ENCODE measurements at regions not wholly inside any gene's neighbourhood (a gene's known extent, or its start where the extent isn't known, plus 50 kb on each side); places are given as distances from the start of the nearest gene placed in this dataset.

DNA sequence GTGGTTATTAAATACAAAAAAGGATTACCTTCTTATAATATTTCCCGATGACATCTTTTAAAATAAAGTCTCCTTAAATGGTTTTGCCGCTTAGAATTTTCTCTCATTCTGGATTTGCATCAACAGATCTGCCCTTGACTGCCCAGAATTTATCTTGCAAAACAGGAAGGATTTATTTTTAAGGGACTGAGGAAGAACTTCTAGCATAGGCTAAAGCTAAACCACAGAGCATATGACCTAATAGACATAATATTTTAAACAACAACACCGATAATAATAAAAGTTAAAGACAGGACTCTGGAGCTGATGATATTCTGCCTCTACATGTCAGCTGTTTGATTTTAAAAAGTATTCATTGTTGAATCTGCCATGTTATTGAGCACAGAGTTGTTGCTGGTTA, 145.3 kb upstream of the ADCY2 start (continued):
- TF ChIP-seq GATA3 (IDR thresholded peaks at IDR 0.05; ENCODE audit: borderline replicate concordance) = no peak
- no peak for TF ChIP-seq BHLHE40 (IDR thresholded peaks at IDR 0.05; ENCODE audit: low read depth, low read length)
- TF ChIP-seq HOXA7 (CRISPR knock-in tag; IDR thresholded peaks at IDR 0.05) = no peak
- no peak for TF ChIP-seq ZFP36 (IDR thresholded peaks at IDR 0.05; ENCODE audit: borderline replicate concordance, partially characterized antibody)
- TF ChIP-seq ZNF302 (CRISPR knock-in tag; IDR thresholded peaks at IDR 0.05) = no peak

DNA sequence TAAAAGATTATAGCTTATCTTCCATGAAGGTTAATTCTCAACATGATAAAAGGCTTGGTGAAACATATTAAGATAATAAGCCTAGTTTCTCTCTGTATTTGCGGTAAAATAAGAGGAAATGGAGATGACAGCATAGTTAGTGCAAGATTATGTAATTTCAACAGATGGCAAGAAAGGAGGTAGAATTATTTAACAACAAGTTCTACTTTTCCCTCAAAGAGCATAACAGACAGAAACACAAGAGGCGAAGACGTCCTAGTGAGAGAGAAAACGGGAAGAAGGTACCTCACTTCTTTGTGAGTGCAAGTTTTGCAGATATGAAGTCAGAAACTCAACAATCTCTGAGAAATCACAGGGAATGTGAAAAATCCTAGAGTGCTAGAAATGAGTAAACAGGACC, 144.8 kb upstream of the ADCY2 start:
- Histone ChIP-seq H3K4me2 (no peak overlapping the region), H3K27ac (no peak overlapping the region), H3K4me3 (no peak overlapping the region), H3K4me1 (no peaks in the 10 kb centered on the region), H3K9me3 (no peaks in the 10 kb centered on the region)
- FAIRE-seq (no peak), DNase-seq (ENCODE audit: low read depth in 1 of 2, low spot score in 1 of 2) (no peak), ATAC-seq (no peak)
- no peak for TF ChIP-seq TFCP2L1 (CRISPR knock-in tag; IDR thresholded peaks at IDR 0.05)
- TF ChIP-seq CHD4 (IDR thresholded peaks at IDR 0.05; ENCODE audit: borderline replicate concordance) = no peak
- no peak for TF ChIP-seq ESRRA (IDR thresholded peaks at IDR 0.05; ENCODE audit: borderline replicate concordance, low read length)
- no peak for TF ChIP-seq JUN (IDR thresholded peaks at IDR 0.05)
- no peak for TF ChIP-seq BHLHE40 (IDR thresholded peaks at IDR 0.05; ENCODE audit: low read depth, low read length)
- no peak for TF ChIP-seq RFX5 (IDR thresholded peaks at IDR 0.05)
- no peak for TF ChIP-seq ZNF302 (CRISPR knock-in tag; IDR thresholded peaks at IDR 0.05)
- POLR2A ChIA-PET = no interaction called here
- CTCF ChIA-PET = interaction anchor here (2.0 kb wide), 1 partner anchor 10 kb away, joined by 7 read pairs; no protein-coding TSS in a partner anchor
- 23% methylated on average over 4 of the region's 4 CpGs for WGBS (ENCODE audit: missing lambda C conversion rate)

DNA sequence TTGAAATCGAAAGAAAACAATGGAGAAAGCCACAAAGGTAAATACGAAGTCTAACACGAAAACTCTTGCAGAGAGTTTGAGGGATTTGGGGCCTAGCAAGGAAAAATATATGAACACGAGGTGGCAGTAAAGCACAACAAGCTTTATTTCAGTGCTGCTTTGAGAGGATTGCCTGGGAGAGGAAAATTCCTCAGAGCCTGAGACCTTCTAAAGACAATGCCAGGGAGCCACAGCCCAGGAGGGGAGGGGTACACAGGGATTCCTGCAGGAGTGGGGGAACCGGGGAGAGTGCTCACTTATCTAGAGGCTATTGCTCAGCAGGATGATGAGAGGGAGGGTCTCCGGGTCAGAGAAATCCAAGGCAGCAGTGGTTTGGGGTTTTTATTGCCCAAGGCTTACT, 134.9 kb upstream of the ADCY2 start:
- no peaks in the 10 kb centered on the region for H3K4me1 ChIP-seq
- FAIRE-seq = no peak
- WGBS (ENCODE audit: missing lambda C conversion rate) = 11% methylated on average over 6 of the region's 6 CpGs
- no peak overlapping the region for H3K4me3 ChIP-seq
- H3K27ac ChIP-seq = no peak overlapping the region
- TF ChIP-seq MYC (IDR thresholded peaks at IDR 0.05; ENCODE audit: borderline replicate concordance, low read length) (no peak), FOSL2 (IDR thresholded peaks at IDR 0.05) (no peak), FOSL2 (CRISPR knock-in tag; IDR thresholded peaks at IDR 0.05) (no peak), NPAS2 (CRISPR knock-in tag; IDR thresholded peaks at IDR 0.05; ENCODE audit: borderline replicate concordance) (no peak), RAD21 (conservative IDR thresholded peaks at IDR 0.05 in 1 of 2, IDR thresholded peaks at IDR 0.05 in 1 of 2) (peak; percentile 43 to 71; a peak in 4 of 5 replicates), RCOR1 (IDR thresholded peaks at IDR 0.05; ENCODE audit: low read depth, low read length) (no peak), KDM1A (IDR thresholded peaks at IDR 0.05; ENCODE audit: low read depth) (no peak), FOSB (CRISPR knock-in tag; IDR thresholded peaks at IDR 0.05) (no peak), RFX5 (IDR thresholded peaks at IDR 0.05) (no peak), KDM5A (IDR thresholded peaks at IDR 0.05) (no peak), ZFP36 (IDR thresholded peaks at IDR 0.05; ENCODE audit: borderline replicate concordance, partially characterized antibody) (no peak), FOXS1 (CRISPR knock-in tag; IDR thresholded peaks at IDR 0.05) (no peak), SMC3 (IDR thresholded peaks at IDR 0.05) (peak; percentile 31; the same call in 2 of the 3 replicates), POLR2A (IDR thresholded peaks at IDR 0.05; ENCODE audit: low read length) (no peak), EHF (CRISPR knock-in tag; IDR thresholded peaks at IDR 0.05) (no peak), MAZ (IDR thresholded peaks at IDR 0.05; ENCODE audit: borderline replicate concordance, low read depth, low read length) (no peak)
- TF ChIP-seq, protein P1, sequence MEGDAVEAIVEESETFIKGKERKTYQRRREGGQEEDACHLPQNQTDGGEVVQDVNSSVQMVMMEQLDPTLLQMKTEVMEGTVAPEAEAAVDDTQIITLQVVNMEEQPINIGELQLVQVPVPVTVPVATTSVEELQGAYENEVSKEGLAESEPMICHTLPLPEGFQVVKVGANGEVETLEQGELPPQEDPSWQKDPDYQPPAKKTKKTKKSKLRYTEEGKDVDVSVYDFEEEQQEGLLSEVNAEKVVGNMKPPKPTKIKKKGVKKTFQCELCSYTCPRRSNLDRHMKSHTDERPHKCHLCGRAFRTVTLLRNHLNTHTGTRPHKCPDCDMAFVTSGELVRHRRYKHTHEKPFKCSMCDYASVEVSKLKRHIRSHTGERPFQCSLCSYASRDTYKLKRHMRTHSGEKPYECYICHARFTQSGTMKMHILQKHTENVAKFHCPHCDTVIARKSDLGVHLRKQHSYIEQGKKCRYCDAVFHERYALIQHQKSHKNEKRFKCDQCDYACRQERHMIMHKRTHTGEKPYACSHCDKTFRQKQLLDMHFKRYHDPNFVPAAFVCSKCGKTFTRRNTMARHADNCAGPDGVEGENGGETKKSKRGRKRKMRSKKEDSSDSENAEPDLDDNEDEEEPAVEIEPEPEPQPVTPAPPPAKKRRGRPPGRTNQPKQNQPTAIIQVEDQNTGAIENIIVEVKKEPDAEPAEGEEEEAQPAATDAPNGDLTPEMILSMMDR (IDR thresholded peaks at IDR 0.05) = peak; percentile 45
- TF ChIP-seq, protein P2, sequence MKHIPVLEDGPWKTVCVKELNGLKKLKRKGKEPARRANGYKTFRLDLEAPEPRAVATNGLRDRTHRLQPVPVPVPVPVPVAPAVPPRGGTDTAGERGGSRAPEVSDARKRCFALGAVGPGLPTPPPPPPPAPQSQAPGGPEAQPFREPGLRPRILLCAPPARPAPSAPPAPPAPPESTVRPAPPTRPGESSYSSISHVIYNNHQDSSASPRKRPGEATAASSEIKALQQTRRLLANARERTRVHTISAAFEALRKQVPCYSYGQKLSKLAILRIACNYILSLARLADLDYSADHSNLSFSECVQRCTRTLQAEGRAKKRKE (CRISPR knock-in tag; IDR thresholded peaks at IDR 0.05; ENCODE audit: low read depth) = no peak
- ATAC-seq = peak; percentile 34 to 74; a peak in 4 of 6 replicates
- H3K9me3 ChIP-seq = no peaks in the 10 kb centered on the region
- DNase-seq (ENCODE audit: low read depth in 1 of 2, low spot score in 1 of 2) = peak; percentile 16 to 50
- no peak overlapping the region for H3K4me2 ChIP-seq
- ChIA-PET POLR2A (no interaction called here), CTCF (interaction anchor here (0.8 to 3.0 kb wide), 8 partner anchors 11 to 595 kb away, joined by 3 to 15 read pairs (median 4); no protein-coding TSS in a partner anchor)

All from A549 (cell line).